ENCODE measurements at regions not wholly inside any gene's neighbourhood (a gene's known extent, or its start where the extent isn't known, plus 50 kb on each side); places are given as distances from the start of the nearest gene placed in this dataset.
"Not testable (repeated sequence)": the region's sequence is repeated elsewhere in the genome, so short reads cannot be mapped to it uniquely, and the experiment has no call there.

GRCh38 chr12:60529723-60530122 lies 933.9 kb downstream of the SLC16A7 start:
- Mint-ChIP-seq H3K27ac (no peak overlapping the region), H3K4me3 (no peak overlapping the region), H3K9me3 (no peaks in the 10 kb centered on the region), H3K27me3 (no peaks in the 10 kb centered on the region), H3K4me1 (ENCODE audit: low read depth) (no peaks in the 10 kb centered on the region), H3K36me3 (ENCODE audit: low read depth) (no peaks in the 10 kb centered on the region)
- ATAC-seq, result no peak
- POLR2A ChIA-PET, result no interaction called here
- no peak for DNase-seq
- no peak for TF ChIP-seq CTCF (IDR thresholded peaks at IDR 0.05)
- intact Hi-C loops (cut with micrococcal nuclease), result no loop called here
- CTCF ChIA-PET, result no interaction called here

- DNase-seq (no peak), ATAC-seq (no peak)
- Mint-ChIP-seq H3K36me3 (ENCODE audit: low read depth) (no peaks in the 10 kb centered on the region), H3K9me3 (peaks cover 1% of the 10 kb centered on the region), H3K27ac (no peak overlapping the region), H3K27me3 (no peaks in the 10 kb centered on the region), H3K4me1 (ENCODE audit: low read depth) (no peaks in the 10 kb centered on the region), H3K4me3 (no peak overlapping the region)
- intact Hi-C loops (cut with micrococcal nuclease), result no loop called here
- CTCF ChIA-PET, result no interaction called here
- TF ChIP-seq CTCF (IDR thresholded peaks at IDR 0.05), result no peak
- POLR2A ChIA-PET, result no interaction called here
These were observed 939.5 kb downstream of the SLC16A7 start for GRCh38 chr12:60535363-60535762.

GRCh38 chr12:60539592-60539991 lies 943.8 kb downstream of the SLC16A7 start:
- Mint-ChIP-seq H3K4me1 (ENCODE audit: low read depth) (no peaks in the 10 kb centered on the region), H3K4me3 (no peak overlapping the region), H3K27ac (no peak overlapping the region), H3K9me3 (peaks cover 4% of the 10 kb centered on the region), H3K36me3 (ENCODE audit: low read depth) (no peaks in the 10 kb centered on the region), H3K27me3 (no peaks in the 10 kb centered on the region)
- DNase-seq, result no peak
- ATAC-seq, result no peak
- TF ChIP-seq CTCF (IDR thresholded peaks at IDR 0.05), result no peak
- POLR2A ChIA-PET, result no interaction called here
- CTCF ChIA-PET, result no interaction called here
- intact Hi-C loops (cut with micrococcal nuclease), result no loop called here

GRCh38 chr12:60568914-60569313 lies 973.1 kb downstream of the SLC16A7 start:
- Mint-ChIP-seq H3K4me3 (no peak overlapping the region), H3K27me3 (no peaks in the 10 kb centered on the region), H3K36me3 (ENCODE audit: low read depth) (no peaks in the 10 kb centered on the region), H3K9me3 (peaks cover 4% of the 10 kb centered on the region), H3K4me1 (ENCODE audit: low read depth) (no peaks in the 10 kb centered on the region), H3K27ac (no peak overlapping the region)
- TF ChIP-seq CTCF (IDR thresholded peaks at IDR 0.05), result no peak
- no peak for ATAC-seq
- ChIA-PET CTCF (no interaction called here), POLR2A (no interaction called here)
- DNase-seq, result no peak
- intact Hi-C loops (cut with micrococcal nuclease), result no loop called here

- DNase-seq, result no peak
- Mint-ChIP-seq H3K9me3 (no peaks in the 10 kb centered on the region), H3K4me1 (ENCODE audit: low read depth) (no peaks in the 10 kb centered on the region), H3K27me3 (no peaks in the 10 kb centered on the region), H3K27ac (no peak overlapping the region), H3K4me3 (no peak overlapping the region), H3K36me3 (ENCODE audit: low read depth) (no peaks in the 10 kb centered on the region)
- intact Hi-C loops (cut with micrococcal nuclease), result no loop called here
- CTCF ChIA-PET, result no interaction called here
- no peak for ATAC-seq
- no peak for TF ChIP-seq CTCF (IDR thresholded peaks at IDR 0.05)
- POLR2A ChIA-PET, result no interaction called here
These were observed 981.8 kb downstream of the SLC16A7 start for GRCh38 chr12:60577607-60578006.

- H3K27me3 Mint-ChIP-seq; H3K9me3 Mint-ChIP-seq; ATAC-seq; DNase-seq; H3K36me3 Mint-ChIP-seq (ENCODE audit: low read depth); H3K4me1 Mint-ChIP-seq (ENCODE audit: low read depth); POLR2A ChIA-PET; intact Hi-C loops (cut with micrococcal nuclease); H3K4me3 Mint-ChIP-seq; CTCF ChIA-PET; H3K27ac Mint-ChIP-seq: not testable (repeated sequence)
These were observed 991.8 kb downstream of the SLC16A7 start for GRCh38 chr12:60587664-60588063.
